ENCODE measurements at regions not wholly inside any gene's neighbourhood (a gene's known extent, or its start where the extent isn't known, plus 50 kb on each side); places are given as distances from the start of the nearest gene placed in this dataset.

DNA sequence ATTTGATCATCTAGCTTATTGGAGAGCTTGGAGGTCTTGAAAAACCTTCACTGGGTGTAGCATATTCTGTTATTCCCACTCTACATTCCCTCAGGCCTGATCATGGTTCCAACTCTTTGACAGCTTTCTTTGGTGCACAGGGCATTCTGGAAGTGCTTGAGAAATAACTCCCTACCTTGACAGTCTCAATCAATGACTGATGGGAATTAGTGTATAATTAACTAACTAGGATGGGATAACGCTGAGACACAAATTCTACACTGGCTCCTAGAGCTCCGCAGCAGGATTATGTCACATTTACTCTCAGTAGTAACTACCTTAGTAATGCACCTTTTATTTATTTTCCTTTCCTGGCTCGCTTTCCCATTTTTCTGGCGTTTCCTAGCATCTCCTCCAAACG lies 236.4 kb downstream of the MAP2K6 start:
- Histone ChIP-seq H3K36me3 (no peaks in the 10 kb centered on the region), H3K27me3 (ENCODE audit: low read depth) (no peaks in the 10 kb centered on the region)
- intact Hi-C loops (cut with DNase I): no loop called here

DNA sequence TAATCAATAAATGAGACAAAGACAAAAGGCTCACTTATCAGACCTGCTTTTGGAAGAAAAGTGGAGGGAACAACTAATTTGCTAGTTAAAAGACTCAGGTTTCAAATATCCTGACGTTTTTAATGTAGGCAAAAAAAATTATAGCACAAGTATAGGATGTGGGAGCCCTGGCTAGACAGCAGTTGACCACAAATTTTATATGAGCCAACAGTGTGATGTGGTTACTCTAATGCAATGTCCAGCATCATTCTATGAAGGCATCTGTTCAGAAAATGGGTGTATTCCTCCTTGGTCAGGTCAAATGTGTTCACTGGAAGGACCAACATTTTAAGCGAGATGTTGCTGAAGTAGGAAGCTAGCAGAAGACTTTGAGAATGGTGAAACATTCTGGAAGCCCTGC lies 237.4 kb downstream of the MAP2K6 start:
- H3K9me3 ChIP-seq: no peaks in the 10 kb centered on the region
- no peak for DNase-seq
- no peaks in the 10 kb centered on the region for H3K36me3 ChIP-seq
- no peak for ATAC-seq
- intact Hi-C loops (cut with DNase I): no loop called here
- H3K27ac ChIP-seq: no peak overlapping the region
- no peak overlapping the region for H3K4me3 ChIP-seq
- TF ChIP-seq, protein P1, sequence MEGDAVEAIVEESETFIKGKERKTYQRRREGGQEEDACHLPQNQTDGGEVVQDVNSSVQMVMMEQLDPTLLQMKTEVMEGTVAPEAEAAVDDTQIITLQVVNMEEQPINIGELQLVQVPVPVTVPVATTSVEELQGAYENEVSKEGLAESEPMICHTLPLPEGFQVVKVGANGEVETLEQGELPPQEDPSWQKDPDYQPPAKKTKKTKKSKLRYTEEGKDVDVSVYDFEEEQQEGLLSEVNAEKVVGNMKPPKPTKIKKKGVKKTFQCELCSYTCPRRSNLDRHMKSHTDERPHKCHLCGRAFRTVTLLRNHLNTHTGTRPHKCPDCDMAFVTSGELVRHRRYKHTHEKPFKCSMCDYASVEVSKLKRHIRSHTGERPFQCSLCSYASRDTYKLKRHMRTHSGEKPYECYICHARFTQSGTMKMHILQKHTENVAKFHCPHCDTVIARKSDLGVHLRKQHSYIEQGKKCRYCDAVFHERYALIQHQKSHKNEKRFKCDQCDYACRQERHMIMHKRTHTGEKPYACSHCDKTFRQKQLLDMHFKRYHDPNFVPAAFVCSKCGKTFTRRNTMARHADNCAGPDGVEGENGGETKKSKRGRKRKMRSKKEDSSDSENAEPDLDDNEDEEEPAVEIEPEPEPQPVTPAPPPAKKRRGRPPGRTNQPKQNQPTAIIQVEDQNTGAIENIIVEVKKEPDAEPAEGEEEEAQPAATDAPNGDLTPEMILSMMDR (IDR thresholded peaks at IDR 0.05): no peak
- no peaks in the 10 kb centered on the region for H3K4me1 ChIP-seq
- H3K27me3 ChIP-seq (ENCODE audit: low read depth): no peaks in the 10 kb centered on the region

More for the DNA sequence above, 236.4 kb downstream of the MAP2K6 start:
- TF ChIP-seq, protein P1 (IDR thresholded peaks at IDR 0.05): no peak
- Histone ChIP-seq H3K27ac (no peak overlapping the region), H3K4me3 (no peak overlapping the region), H3K9me3 (no peaks in the 10 kb centered on the region), H3K4me1 (no peaks in the 10 kb centered on the region)
- no peak for ATAC-seq
- no peak for DNase-seq

DNA sequence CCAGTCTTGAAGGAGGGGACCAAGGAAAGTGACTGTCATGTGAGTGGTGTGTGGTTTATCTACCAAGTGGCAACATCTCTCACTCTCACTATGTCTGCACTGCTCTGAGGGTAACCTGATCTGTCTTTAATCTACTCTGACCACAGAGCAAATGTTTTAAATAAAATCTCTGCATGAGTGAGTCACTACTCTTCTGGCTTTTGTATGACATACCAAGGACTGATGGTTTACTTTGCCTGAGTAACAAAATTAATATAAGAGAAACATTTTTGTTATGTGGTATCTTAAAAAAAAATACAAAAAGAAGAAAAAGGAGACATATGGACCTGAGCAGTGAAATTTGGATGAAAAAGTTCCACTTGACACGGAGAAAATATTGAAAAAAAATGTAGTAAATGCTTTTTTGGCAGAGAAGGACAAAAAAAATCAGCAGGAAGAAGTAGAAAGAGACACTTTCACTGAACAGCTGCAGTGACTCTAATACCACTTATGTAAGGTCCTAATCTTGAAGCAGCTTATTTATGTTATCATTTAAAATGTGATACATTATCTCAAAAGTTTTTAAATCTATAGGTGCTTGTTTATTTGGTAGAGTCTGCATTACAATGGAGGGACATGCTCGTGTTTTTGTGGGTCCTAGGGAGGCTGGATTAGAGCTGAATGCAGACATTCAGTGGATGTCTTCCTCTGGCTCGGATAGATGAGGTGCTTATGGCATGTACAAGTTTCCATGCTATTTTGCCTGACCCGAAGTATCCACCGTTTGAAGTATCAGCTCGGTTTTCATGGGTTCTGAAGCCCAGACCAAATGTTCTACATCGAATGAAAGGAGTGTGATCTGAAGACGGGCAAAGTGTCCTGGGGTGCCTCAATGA lies 240.7 kb downstream of the MAP2K6 start:
- ATAC-seq: peak in 1 of 2 donors; percentile 32

DNA sequence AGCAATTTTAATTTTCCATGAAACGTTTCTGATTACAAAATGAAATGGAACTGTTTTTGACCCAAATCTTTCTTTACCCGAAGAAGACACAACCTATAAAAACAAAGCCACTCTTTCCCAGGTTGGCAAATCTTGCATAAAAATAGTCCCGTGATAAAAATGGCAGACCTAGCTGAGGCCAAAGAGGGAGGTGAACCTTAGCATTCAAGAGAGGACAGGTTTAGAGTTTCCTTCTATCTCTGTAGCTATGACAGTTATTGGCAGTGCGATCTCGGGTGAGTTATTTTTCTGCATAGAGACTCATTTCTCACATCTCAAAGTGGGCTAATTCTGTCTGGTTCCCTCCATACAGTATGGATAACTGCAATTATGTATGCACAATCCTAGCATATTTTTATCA lies 241.4 kb downstream of the MAP2K6 start:
- Histone ChIP-seq H3K27me3 (ENCODE audit: low read depth) (no peaks in the 10 kb centered on the region), H3K9me3 (no peaks in the 10 kb centered on the region), H3K4me1 (no peaks in the 10 kb centered on the region), H3K27ac (no peak overlapping the region), H3K4me3 (no peak overlapping the region), H3K36me3 (no peaks in the 10 kb centered on the region)
- DNase-seq (no peak), ATAC-seq (no peak)
- intact Hi-C loops (cut with DNase I): no loop called here
- TF ChIP-seq, protein P1 (IDR thresholded peaks at IDR 0.05): no peak

More for the DNA sequence above, 240.7 kb downstream of the MAP2K6 start:
- no peak for DNase-seq
- TF ChIP-seq, protein P1 (IDR thresholded peaks at IDR 0.05): no peak
- intact Hi-C loops (cut with DNase I): no loop called here
- Histone ChIP-seq H3K4me3 (no peak overlapping the region), H3K9me3 (no peaks in the 10 kb centered on the region), H3K27me3 (ENCODE audit: low read depth) (no peaks in the 10 kb centered on the region), H3K4me1 (no peaks in the 10 kb centered on the region), H3K36me3 (no peaks in the 10 kb centered on the region), H3K27ac (no peak overlapping the region)

DNA sequence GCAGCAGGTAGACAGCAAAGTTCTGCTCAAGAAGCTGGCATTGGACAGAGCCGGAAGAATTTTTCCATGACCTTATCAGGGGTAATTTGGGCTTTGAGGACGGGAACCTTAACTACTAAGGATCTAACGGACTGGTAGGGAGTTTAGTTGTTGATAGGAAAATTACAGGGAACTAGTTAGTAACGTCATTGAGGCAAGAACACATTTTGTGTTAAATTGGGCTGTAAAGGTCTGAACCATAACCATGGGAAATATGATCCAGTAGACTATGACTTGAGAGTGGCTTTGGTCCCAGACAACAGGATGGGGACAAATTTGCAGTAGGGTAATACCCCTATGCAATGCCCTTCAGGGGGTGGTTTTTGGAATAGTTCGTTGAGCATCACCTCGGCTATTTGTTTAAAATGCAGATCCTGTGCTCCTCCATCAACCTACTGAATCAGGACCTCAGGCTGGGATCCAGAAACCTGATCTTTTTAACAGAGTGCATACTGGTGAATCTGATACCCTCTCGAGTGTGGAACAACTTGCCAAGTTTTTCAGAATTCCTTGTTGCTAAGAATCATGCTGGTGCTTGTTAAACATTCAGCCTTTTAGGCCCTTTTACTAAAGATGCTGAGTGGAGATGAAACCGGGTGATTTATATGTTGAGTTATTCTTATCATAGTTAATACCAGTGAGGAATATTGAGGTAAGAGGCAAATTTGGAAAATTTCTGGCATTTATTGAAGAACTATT lies 255.1 kb downstream of the MAP2K6 start:
- no peaks in the 10 kb centered on the region for H3K27me3 ChIP-seq (ENCODE audit: low read depth)
- H3K27ac ChIP-seq: no peak overlapping the region
- intact Hi-C loops (cut with DNase I): no loop called here
- no peaks in the 10 kb centered on the region for H3K36me3 ChIP-seq
- DNase-seq (no peak), ATAC-seq (no peak)
- no peak overlapping the region for H3K4me3 ChIP-seq
- TF ChIP-seq, protein P1 (IDR thresholded peaks at IDR 0.05): no peak
- H3K9me3 ChIP-seq: no peaks in the 10 kb centered on the region
- H3K4me1 ChIP-seq: no peaks in the 10 kb centered on the region

All from lower lobe of right lung (tissue), 2 donors.